ENCODE measurements at regions not wholly inside any gene's neighbourhood (a gene's known extent, or its start where the extent isn't known, plus 50 kb on each side); places are given as distances from the start of the nearest gene placed in this dataset.

- DNase-seq (no peak), ATAC-seq (ENCODE audit: low read depth) (no peak)
- H2BK15ac ChIP-seq (ENCODE audit: low read depth, low read length), result peak overlapping the region; percentile 28; the same call in 1 of the 3 replicates
- dilution Hi-C loops (cut with HindIII; ENCODE audit: low sequenced_read_pairs, unreplicated experiment), result no loop called here
- no peaks in the 10 kb centered on the region for H3K36me3 ChIP-seq (ENCODE audit: control insufficient read depth, insufficient read depth, low read length)
- H3K4me3 ChIP-seq (ENCODE audit: insufficient read depth, low read depth, low read length), result no peak overlapping the region
- no peak overlapping the region for H3K14ac ChIP-seq (replicated peaks; ENCODE audit: low read depth, low read length)
- H3K27ac ChIP-seq (ENCODE audit: insufficient read depth, low read length), result no peak overlapping the region
- no peak overlapping the region for H2BK120ac ChIP-seq (ENCODE audit: low read depth, low read length)
- no CpG with 5 or more reads among the region's 3 CpGs for WGBS, 2 experiments (ENCODE audit: extremely low coverage in 2 of 2, insufficient read length in 1 of 2)
- ChIA-PET POLR2A (ENCODE audit: unreplicated experiment) (no interaction called here), CTCF (no interaction called here)
- no peak overlapping the region for H2BK5ac ChIP-seq (ENCODE audit: low read depth, low read length, poor library complexity, severe bottlenecking)
- no peaks in the 10 kb centered on the region for H3K9me3 ChIP-seq (ENCODE audit: control insufficient read depth, insufficient read depth, low read length)
- no peaks in the 10 kb centered on the region for H3K79me1 ChIP-seq (ENCODE audit: low read depth in 1 of 2, low read length in 2 of 2)
- no peaks in the 10 kb centered on the region for H3K27me3 ChIP-seq (ENCODE audit: control insufficient read depth, insufficient read depth, low read length)
- no peak overlapping the region for H4K8ac ChIP-seq (ENCODE audit: low read depth in 2 of 2, low read length in 2 of 2)
- no peak overlapping the region for H3K23ac ChIP-seq (ENCODE audit: low read depth, low read length)
- H3K9me1 ChIP-seq (ENCODE audit: insufficient read depth, low read length), result no peaks in the 10 kb centered on the region; the same call in 1 of the 2 replicates
- H2AK9ac ChIP-seq (replicated peaks; ENCODE audit: low read depth, low read length, poor library complexity), result no peak overlapping the region
- no peak overlapping the region; the same call in 1 of the 2 replicates for H4K91ac ChIP-seq (ENCODE audit: insufficient read depth, low read depth, low read length)
- H3K4me1 ChIP-seq (ENCODE audit: control insufficient read depth, insufficient read depth, low read length), result 0 out of 2 replicates have a peak, but pooled peaks cover 2% of the 10 kb centered on the region
- intact Hi-C loops (cut with micrococcal nuclease), result no loop called here
- no peak overlapping the region for H3K9ac ChIP-seq (ENCODE audit: low read depth, low read length)
- H2BK20ac ChIP-seq (ENCODE audit: low read depth, low read length), result 0 out of 2 replicates have a peak overlapping the region, but pooled peaks have one; percentile 41
- no peak overlapping the region for H3K56ac ChIP-seq (ENCODE audit: extremely low read depth, insufficient read depth, low read length)
- H3K4me2 ChIP-seq (ENCODE audit: low read depth, low read length), result no peak overlapping the region
- no peak overlapping the region for H4K5ac ChIP-seq (ENCODE audit: low read depth, low read length)
- no peak overlapping the region for H3K4ac ChIP-seq (ENCODE audit: low read depth, low read length)
- H2AK5ac ChIP-seq (ENCODE audit: low read depth, low read length), result no peak overlapping the region
- no TSS peak for BruUV-seq (replicated peaks)
- H4K20me1 ChIP-seq (ENCODE audit: insufficient read depth, low read length), result no peaks in the 10 kb centered on the region
- no peak overlapping the region for H3K18ac ChIP-seq (ENCODE audit: low read depth, low read length)
- H2AFZ ChIP-seq (replicated peaks; ENCODE audit: low read length, poor library complexity), result no peak overlapping the region
- TF ChIP-seq MAZ (IDR thresholded peaks at IDR 0.05; ENCODE audit: borderline replicate concordance, low read depth, low read length) (no peak), MXI1 (IDR thresholded peaks at IDR 0.05; ENCODE audit: borderline replicate concordance, low read depth, low read length) (no peak), RFX5 (IDR thresholded peaks at IDR 0.05; ENCODE audit: low read depth, low read length) (no peak), RCOR1 (IDR thresholded peaks at IDR 0.05; ENCODE audit: insufficient replicate concordance, low read length) (no peak), NFE2L2 (IDR thresholded peaks at IDR 0.05; ENCODE audit: low read depth, low read length) (no peak)
- in situ Hi-C loops (cut with MboI; ENCODE audit: low sequenced_read_pairs), result no loop called here
Measured at GRCh38 chr4:111500858-111501257, 644.4 kb upstream of the FAM241A start.

All from IMR-90 (cell line).